Erythroblast (primary cell): ENCODE measurements at regions not wholly inside any gene's neighbourhood (a gene's known extent, or its start where the extent isn't known, plus 50 kb on each side); places are given as distances from the start of the nearest gene placed in this dataset.

ENCODE experiments used
- GATA1 ChIP-seq: IDR thresholded peaks from 2 replicates; pipeline ENCODE4 v1.6.1; 2011; ENCODE audit warnings: low read depth, mild to moderate bottlenecking, control low read depth, low read length, moderate library complexity
- POLR2A ChIP-seq: IDR thresholded peaks from 2 replicates; pipeline ENCODE4 v1.6.1; 2011; ENCODE audit warnings: mild to moderate bottlenecking, low read length

- TF ChIP-seq POLR2A: no peak
- no peak for TF ChIP-seq GATA1
Observed at GRCh38 chr5:40428126-40428525, 251.6 kb upstream of the PTGER4 start.
